ENCODE measurements at regions not wholly inside any gene's neighbourhood (a gene's known extent, or its start where the extent isn't known, plus 50 kb on each side); places are given as distances from the start of the nearest gene placed in this dataset.

DNA sequence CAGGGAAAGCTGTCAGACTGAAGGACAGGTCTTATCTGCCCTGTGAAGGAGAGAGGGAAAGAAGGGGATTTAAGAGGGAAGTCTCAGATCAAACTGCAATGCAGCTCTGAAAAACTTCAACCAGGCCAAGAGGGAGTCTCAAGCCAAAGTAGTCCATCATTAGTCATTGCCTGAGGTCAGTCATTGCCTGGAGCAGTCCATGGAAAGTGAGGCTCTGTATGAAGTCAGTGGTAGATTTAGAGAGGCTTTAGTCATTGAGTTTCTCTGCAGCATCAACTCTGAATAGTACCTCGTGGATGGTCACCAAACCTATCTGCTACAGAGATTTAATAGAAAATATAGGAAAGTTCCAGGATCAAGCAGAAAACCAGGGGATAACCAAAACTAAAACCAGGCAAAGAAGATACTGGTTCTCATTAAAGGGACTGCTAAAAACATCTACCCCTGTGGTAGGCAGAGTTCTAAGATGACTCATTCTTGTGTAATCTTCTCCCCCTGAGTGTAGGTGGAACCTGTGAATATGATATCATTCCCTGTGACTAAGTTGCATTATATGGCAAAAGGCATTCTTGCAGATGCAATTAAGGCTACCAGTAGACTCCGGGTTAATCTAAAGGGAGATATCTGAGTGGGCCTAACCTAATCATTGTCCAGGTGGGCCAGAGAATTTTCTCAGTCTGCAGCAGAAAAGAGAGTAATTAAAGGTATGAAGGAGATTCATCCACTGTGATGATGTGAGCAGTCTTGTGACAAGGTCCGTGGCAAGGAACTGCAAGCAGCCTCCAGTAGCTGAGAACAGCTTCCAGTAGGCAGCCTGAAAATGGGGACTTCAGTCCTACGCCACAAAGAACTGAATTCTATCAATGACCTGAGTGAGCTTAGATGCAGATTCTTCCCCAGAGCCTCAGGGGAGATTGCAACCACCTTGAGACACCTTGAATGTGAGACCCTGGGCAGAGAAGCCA is 123.1 kb downstream of the GALC start:
- Histone ChIP-seq H3K27me3 (ENCODE audit: control insufficient read depth, insufficient read depth, low read length) (no peaks in the 10 kb centered on the region), H3K4me3 (ENCODE audit: low read depth, low read length) (no peak overlapping the region), H3K27ac (ENCODE audit: low read depth, low read length) (peak overlapping the region; percentile 13), H3K9me3 (ENCODE audit: control insufficient read depth, insufficient read depth, low read length) (no peaks in the 10 kb centered on the region)
- peak; percentile 24 for DNase-seq (ENCODE audit: low read depth, low spot score)
- CTCF ChIA-PET: no interaction called here
- POLR2A ChIA-PET: no interaction called here
- TF ChIP-seq, protein P1, sequence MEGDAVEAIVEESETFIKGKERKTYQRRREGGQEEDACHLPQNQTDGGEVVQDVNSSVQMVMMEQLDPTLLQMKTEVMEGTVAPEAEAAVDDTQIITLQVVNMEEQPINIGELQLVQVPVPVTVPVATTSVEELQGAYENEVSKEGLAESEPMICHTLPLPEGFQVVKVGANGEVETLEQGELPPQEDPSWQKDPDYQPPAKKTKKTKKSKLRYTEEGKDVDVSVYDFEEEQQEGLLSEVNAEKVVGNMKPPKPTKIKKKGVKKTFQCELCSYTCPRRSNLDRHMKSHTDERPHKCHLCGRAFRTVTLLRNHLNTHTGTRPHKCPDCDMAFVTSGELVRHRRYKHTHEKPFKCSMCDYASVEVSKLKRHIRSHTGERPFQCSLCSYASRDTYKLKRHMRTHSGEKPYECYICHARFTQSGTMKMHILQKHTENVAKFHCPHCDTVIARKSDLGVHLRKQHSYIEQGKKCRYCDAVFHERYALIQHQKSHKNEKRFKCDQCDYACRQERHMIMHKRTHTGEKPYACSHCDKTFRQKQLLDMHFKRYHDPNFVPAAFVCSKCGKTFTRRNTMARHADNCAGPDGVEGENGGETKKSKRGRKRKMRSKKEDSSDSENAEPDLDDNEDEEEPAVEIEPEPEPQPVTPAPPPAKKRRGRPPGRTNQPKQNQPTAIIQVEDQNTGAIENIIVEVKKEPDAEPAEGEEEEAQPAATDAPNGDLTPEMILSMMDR (IDR thresholded peaks at IDR 0.05; ENCODE audit: low read depth, low read length): no peak

DNA sequence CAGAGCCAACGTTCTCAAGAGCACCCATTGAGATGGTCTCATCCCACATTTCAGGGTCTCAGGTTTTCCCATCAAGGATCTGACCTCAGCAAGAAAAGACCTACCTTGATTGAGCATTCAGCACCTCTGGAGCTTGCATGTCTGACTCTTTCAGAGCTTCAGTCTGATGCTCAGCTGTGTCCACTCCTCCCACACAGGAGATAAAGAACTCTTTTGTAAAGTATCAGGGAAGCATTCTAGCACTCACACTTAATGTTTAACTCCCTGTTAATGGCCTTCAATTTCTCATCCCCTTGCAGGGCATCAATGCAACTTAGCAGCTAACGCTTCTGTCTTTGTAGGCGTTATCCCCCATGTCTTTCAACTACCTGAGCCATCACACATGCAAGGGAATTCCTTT is 124.1 kb downstream of the GALC start:
- DNase-seq (ENCODE audit: low read depth, low spot score): no peak
- H3K27me3 ChIP-seq (ENCODE audit: control insufficient read depth, insufficient read depth, low read length): no peaks in the 10 kb centered on the region
- no peak overlapping the region for H3K4me3 ChIP-seq (ENCODE audit: low read depth, low read length)
- ChIA-PET POLR2A (no interaction called here), CTCF (no interaction called here)
- H3K27ac ChIP-seq (ENCODE audit: low read depth, low read length): no peak overlapping the region
- no peaks in the 10 kb centered on the region for H3K9me3 ChIP-seq (ENCODE audit: control insufficient read depth, insufficient read depth, low read length)
- TF ChIP-seq, protein P1 (IDR thresholded peaks at IDR 0.05; ENCODE audit: low read depth, low read length): no peak

DNA sequence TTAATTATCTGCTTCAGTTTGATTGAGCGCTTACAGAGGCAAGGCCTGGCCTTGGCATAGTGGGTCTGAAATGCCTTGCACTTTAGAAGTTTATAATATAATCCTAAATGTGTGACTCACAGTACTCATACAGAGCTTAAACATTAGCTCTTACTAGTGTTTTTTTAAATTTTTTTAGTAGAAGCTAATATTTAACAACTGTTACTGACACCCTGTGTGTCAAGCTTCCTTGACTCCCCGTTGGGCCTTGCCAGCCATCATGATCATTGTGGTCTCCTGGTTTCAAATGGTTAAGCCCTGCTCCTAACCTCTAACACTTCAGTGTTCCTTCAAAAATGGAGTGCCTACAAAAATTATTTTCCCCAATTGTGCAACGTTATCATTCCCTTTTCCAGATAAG is 126.9 kb downstream of the GALC start:
- POLR2A ChIA-PET: no interaction called here
- TF ChIP-seq, protein P1 (IDR thresholded peaks at IDR 0.05; ENCODE audit: low read depth, low read length): no peak
- Histone ChIP-seq H3K4me3 (ENCODE audit: low read depth, low read length) (no peak overlapping the region), H3K9me3 (ENCODE audit: control insufficient read depth, insufficient read depth, low read length) (no peaks in the 10 kb centered on the region), H3K27ac (ENCODE audit: low read depth, low read length) (no peak overlapping the region), H3K27me3 (ENCODE audit: control insufficient read depth, insufficient read depth, low read length) (no peaks in the 10 kb centered on the region)
- CTCF ChIA-PET: interaction anchor here (1.2 kb wide), 1 partner anchor 30 kb away, joined by 3 read pairs; no protein-coding TSS in a partner anchor
- DNase-seq (ENCODE audit: low read depth, low spot score): no peak

DNA sequence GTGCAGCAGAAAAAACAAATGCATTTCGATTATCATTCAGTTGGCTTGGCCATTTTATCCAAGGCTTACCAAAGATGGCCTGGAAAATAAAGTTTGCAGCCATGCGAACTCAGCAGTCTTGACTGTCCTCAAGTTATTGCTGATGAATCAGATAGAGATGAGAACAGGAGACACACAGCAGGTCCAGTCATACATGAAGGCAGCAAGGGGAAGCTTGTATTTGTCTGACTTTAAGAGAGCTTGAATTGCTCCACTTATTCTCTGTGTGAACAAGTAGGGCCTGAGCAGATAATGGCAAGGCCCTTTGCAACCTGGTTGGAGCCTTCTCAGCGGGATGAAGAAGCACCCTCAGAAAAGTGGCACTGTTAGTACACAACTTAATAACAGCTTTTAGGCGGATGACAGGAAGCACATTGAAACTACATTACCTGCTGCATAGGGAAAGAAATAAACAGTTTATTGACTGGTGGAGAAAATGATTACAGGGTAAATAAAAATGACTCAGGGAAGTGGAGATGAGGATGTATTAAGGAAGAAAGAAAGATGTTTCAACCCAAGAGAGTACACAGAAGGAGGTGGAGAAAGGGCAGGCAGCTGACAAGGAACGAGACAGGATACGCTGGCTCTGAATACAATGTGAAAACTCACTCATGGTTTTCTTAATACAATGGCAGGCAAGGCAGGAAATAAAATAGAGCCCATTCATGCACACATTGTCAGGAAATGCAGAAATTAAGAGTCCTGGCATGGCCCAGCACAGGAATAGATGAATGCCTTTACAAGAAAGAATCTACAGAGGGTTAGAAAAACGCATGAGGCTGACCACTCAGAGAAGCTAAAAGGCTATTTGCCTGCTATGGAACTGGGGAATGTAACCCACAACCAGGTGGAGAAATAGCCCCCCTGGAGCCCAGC is 128.4 kb downstream of the GALC start:
- DNase-seq (ENCODE audit: low read depth, low spot score): no peak
- TF ChIP-seq, protein P1 (IDR thresholded peaks at IDR 0.05; ENCODE audit: low read depth, low read length): no peak
- ChIA-PET CTCF (no interaction called here), POLR2A (no interaction called here)
- H3K27ac ChIP-seq (ENCODE audit: low read depth, low read length): no peak overlapping the region
- no peaks in the 10 kb centered on the region for H3K27me3 ChIP-seq (ENCODE audit: control insufficient read depth, insufficient read depth, low read length)
- H3K9me3 ChIP-seq (ENCODE audit: control insufficient read depth, insufficient read depth, low read length): no peaks in the 10 kb centered on the region
- H3K4me3 ChIP-seq (ENCODE audit: low read depth, low read length): no peak overlapping the region

Data from AG04450 (cell line).